ENCODE measurements at regions not wholly inside any gene's neighbourhood (a gene's known extent, or its start where the extent isn't known, plus 50 kb on each side); places are given as distances from the start of the nearest gene placed in this dataset.
A peak's percentile ranks its signal among the peaks of the same experiment; 100 is the strongest.

- Histone ChIP-seq H3K9ac (replicated peaks in 1 of 4; ENCODE audit: extremely low read depth in 1 of 4, low read depth in 3 of 4, low read length in 3 of 4) (no peak overlapping the region), H3K27me3 (replicated peaks in 1 of 4; ENCODE audit: control insufficient read depth in 3 of 4, extremely low read depth in 1 of 4, insufficient read depth in 3 of 4, low read length in 3 of 4) (no peaks in the 10 kb centered on the region), H4K5ac (ENCODE audit: insufficient read length, low read depth, low read length) (no peak overlapping the region), H2BK120ac (replicated peaks; ENCODE audit: low read depth, low read length) (no peak overlapping the region), H3K79me1 (ENCODE audit: low read depth, low read length) (no peaks in the 10 kb centered on the region), H2BK15ac (ENCODE audit: low read length) (no peak overlapping the region), H2AK5ac (ENCODE audit: low read depth, low read length) (no peak overlapping the region), H3K4me1 (replicated peaks in 1 of 4; ENCODE audit: control insufficient read depth in 3 of 4, insufficient read depth in 4 of 4, low read length in 3 of 4) (no peaks in the 10 kb centered on the region), H2AFZ (ENCODE audit: low read length) (peak overlapping the region; percentile 53; the same call in 1 of the 2 replicates), H3K23me2 (ENCODE audit: low read depth, low read length) (no peaks in the 10 kb centered on the region), H2BK12ac (ENCODE audit: low read depth, low read length) (no peak overlapping the region), H3K4me2 (ENCODE audit: insufficient read depth in 1 of 2, low read depth in 2 of 2, low read length in 2 of 2) (no peak overlapping the region), H4K91ac (replicated peaks; ENCODE audit: insufficient read length, low read length) (no peak overlapping the region), H3K56ac (replicated peaks; ENCODE audit: insufficient read length, low read depth, low read length) (no peak overlapping the region), H2BK5ac (ENCODE audit: low read depth, low read length) (no peak overlapping the region), H3K36me3 (ENCODE audit: control insufficient read depth in 2 of 4, insufficient read depth in 4 of 4, low read length in 3 of 4) (no peaks in the 10 kb centered on the region), H3K4ac (replicated peaks; ENCODE audit: insufficient read length, low read depth, low read length) (no peak overlapping the region), H4K8ac (ENCODE audit: extremely low read depth, insufficient read depth, low read length) (no peak overlapping the region), H3K23ac (ENCODE audit: insufficient read length) (no peak overlapping the region), H4K20me1 (replicated peaks in 1 of 2; ENCODE audit: control insufficient read depth in 1 of 2, insufficient read depth in 2 of 2, low read length in 2 of 2) (no peaks in the 10 kb centered on the region), H3K27ac (ENCODE audit: low read depth, low read length) (no peak overlapping the region), H3K4me3 (ENCODE audit: extremely low read depth in 1 of 4, insufficient read depth in 2 of 4, low read depth in 3 of 4, low read length in 4 of 4) (no peak overlapping the region), H3K18ac (ENCODE audit: extremely low read depth, low read length) (no peak overlapping the region), H3K14ac (ENCODE audit: insufficient read length) (no peak overlapping the region), H2BK20ac (ENCODE audit: low read length) (no peak overlapping the region), H3K79me2 (ENCODE audit: control insufficient read depth in 1 of 2, insufficient read depth in 2 of 2, low read length in 2 of 2) (no peaks in the 10 kb centered on the region), H3K9me3 (ENCODE audit: insufficient read depth in 2 of 2, low read depth in 1 of 2, low read length in 1 of 2) (no peaks in the 10 kb centered on the region)
- ChIA-PET CTCF (ENCODE audit: partially characterized antibody) (no interaction called here), POLR2A (ENCODE audit: partially characterized antibody) (interaction anchor here (1.5 kb wide), 1 partner anchor 11 kb away, joined by 4 read pairs; no protein-coding TSS in a partner anchor)
- WGBS, 2 experiments (ENCODE audit: extremely low coverage in 1 of 2, insufficient coverage in 1 of 2, insufficient read length in 1 of 2, insufficient replicate concordance in 2 of 2, low coverage in 1 of 2, low lambda C conversion rate in 2 of 2, missing lambda C conversion rate in 1 of 2), result 94% methylated on average over 5 of the region's 5 CpGs; no CpG with 5 or more reads in 1 of the 2 experiments
- no peak for DNase-seq (ENCODE audit: low read depth in 1 of 2, low spot score in 2 of 2)
- FAIRE-seq, result no peak
- TF ChIP-seq CTBP2 (IDR thresholded peaks at IDR 0.05; ENCODE audit: borderline replicate concordance, insufficient read depth, insufficient read length, low read length) (no peak), SAP30 (IDR thresholded peaks at IDR 0.05; ENCODE audit: insufficient read depth, insufficient replicate concordance, low read length) (no peak), HDAC6 (IDR thresholded peaks at IDR 0.05; ENCODE audit: low read depth, low read length) (no peak), TCF12 (IDR thresholded peaks at IDR 0.05; ENCODE audit: low read depth, low read length) (no peak)
Measured at GRCh38 chr17:13385481-13385911, 216.2 kb downstream of the HS3ST3A1 start.
